ENCODE measurements at regions not wholly inside any gene's neighbourhood (a gene's known extent, or its start where the extent isn't known, plus 50 kb on each side); places are given as distances from the start of the nearest gene placed in this dataset.

- POLR2A ChIA-PET, result no interaction called here
- Mint-ChIP-seq H3K9me3 (no peaks in the 10 kb centered on the region), H3K27me3 (ENCODE audit: low read depth) (no peaks in the 10 kb centered on the region), H3K4me3 (no peak overlapping the region), H3K27ac (no peak overlapping the region), H3K36me3 (no peaks in the 10 kb centered on the region), H3K4me1 (peaks cover 7% of the 10 kb centered on the region)
- DNase-seq (ENCODE audit: low spot score), result no peak
- ATAC-seq, result no peak
- CTCF ChIA-PET, result interaction anchor here (1.1 kb wide), 1 partner anchor 17 kb away, joined by 4 read pairs; no protein-coding TSS in a partner anchor
- TF ChIP-seq ATF1 (CRISPR knock-in tag; IDR thresholded peaks at IDR 0.05) (no peak), CDX4 (CRISPR knock-in tag; IDR thresholded peaks at IDR 0.05; ENCODE audit: borderline replicate concordance) (no peak), ETV6 (CRISPR knock-in tag; IDR thresholded peaks at IDR 0.05) (no peak), ELF4 (CRISPR knock-in tag; IDR thresholded peaks at IDR 0.05; ENCODE audit: low read depth) (no peak)
These were observed 219.0 kb downstream of the HACE1 start for GRCh38 chr6:104640761-104641160.

GRCh38 chr6:104640150-104640700 is 219.5 kb downstream of the HACE1 start:
- DNase-seq (ENCODE audit: low spot score) (no peak), ATAC-seq (no peak)
- CTCF ChIA-PET, result interaction anchor here (1.1 kb wide), 1 partner anchor 17 kb away, joined by 4 read pairs; no protein-coding TSS in a partner anchor
- TF ChIP-seq EMX1 (CRISPR knock-in tag; IDR thresholded peaks at IDR 0.05) (no peak), HMGXB4 (CRISPR knock-in tag; IDR thresholded peaks at IDR 0.05) (no peak), ZNF317 (CRISPR knock-in tag; IDR thresholded peaks at IDR 0.05; ENCODE audit: borderline replicate concordance, low read depth) (no peak), NFE2L1 (CRISPR knock-in tag; IDR thresholded peaks at IDR 0.05) (no peak), GABPB1 (CRISPR knock-in tag; IDR thresholded peaks at IDR 0.05) (no peak), RORB (CRISPR knock-in tag; IDR thresholded peaks at IDR 0.05) (no peak)
- Mint-ChIP-seq H3K36me3 (no peaks in the 10 kb centered on the region), H3K4me3 (no peak overlapping the region), H3K4me1 (peaks cover 7% of the 10 kb centered on the region), H3K27me3 (ENCODE audit: low read depth) (no peaks in the 10 kb centered on the region), H3K27ac (no peak overlapping the region), H3K9me3 (no peaks in the 10 kb centered on the region)
- POLR2A ChIA-PET, result no interaction called here

GRCh38 chr6:104639668-104640067 is 220.1 kb downstream of the HACE1 start:
- Mint-ChIP-seq H3K4me3 (no peak overlapping the region), H3K9me3 (no peaks in the 10 kb centered on the region), H3K36me3 (no peaks in the 10 kb centered on the region), H3K27ac (no peak overlapping the region), H3K4me1 (peaks cover 7% of the 10 kb centered on the region), H3K27me3 (ENCODE audit: low read depth) (no peaks in the 10 kb centered on the region)
- TF ChIP-seq TEAD4 (CRISPR knock-in tag; IDR thresholded peaks at IDR 0.05) (no peak), JUN (CRISPR knock-in tag; IDR thresholded peaks at IDR 0.05) (no peak), HMGA2 (CRISPR knock-in tag; IDR thresholded peaks at IDR 0.05) (no peak), ZNF396 (CRISPR knock-in tag; IDR thresholded peaks at IDR 0.05; ENCODE audit: borderline replicate concordance) (no peak), ATF6 (CRISPR knock-in tag; IDR thresholded peaks at IDR 0.05) (no peak), MYBL2 (CRISPR knock-in tag; IDR thresholded peaks at IDR 0.05) (no peak), ZNF423 (CRISPR knock-in tag; IDR thresholded peaks at IDR 0.05) (no peak), PREB (CRISPR knock-in tag; IDR thresholded peaks at IDR 0.05; ENCODE audit: borderline replicate concordance) (no peak)
- ATAC-seq, result no peak
- POLR2A ChIA-PET, result no interaction called here
- no peak for DNase-seq (ENCODE audit: low spot score)
- CTCF ChIA-PET, result interaction anchor here (1.1 kb wide), 1 partner anchor 16 kb away, joined by 4 read pairs; no protein-coding TSS in a partner anchor

Data from WTC11 (cell line).